ENCODE measurements at regions not wholly inside any gene's neighbourhood (a gene's known extent, or its start where the extent isn't known, plus 50 kb on each side); places are given as distances from the start of the nearest gene placed in this dataset.
A peak's percentile ranks its signal among the peaks of the same experiment; 100 is the strongest.

- DNase-seq (ENCODE audit: extremely low spot score, unreplicated experiment) = no peak
- H3K36me3 Mint-ChIP-seq (ENCODE audit: unreplicated experiment) = no peaks in the 10 kb centered on the region
- H3K9me3 Mint-ChIP-seq (ENCODE audit: unreplicated experiment) = no peaks in the 10 kb centered on the region
- no peak overlapping the region for H3K4me3 Mint-ChIP-seq (ENCODE audit: unreplicated experiment)
- no peak overlapping the region for H3K27ac Mint-ChIP-seq (ENCODE audit: unreplicated experiment)
- H3K4me1 Mint-ChIP-seq (ENCODE audit: unreplicated experiment) = no peaks in the 10 kb centered on the region
- H3K27me3 Mint-ChIP-seq (ENCODE audit: unreplicated experiment) = peaks cover 9% of the 10 kb centered on the region
- peak; percentile 28 for TF ChIP-seq CTCF (IDR thresholded peaks at IDR 0.05)
Measured at GRCh38 chr3:103440539-103441203, 1005.9 kb downstream of the ZPLD1 start.

- H3K27me3 Mint-ChIP-seq (ENCODE audit: unreplicated experiment) = peaks cover 8% of the 10 kb centered on the region
- H3K4me3 Mint-ChIP-seq (ENCODE audit: unreplicated experiment) = no peak overlapping the region
- H3K27ac Mint-ChIP-seq (ENCODE audit: unreplicated experiment) = no peak overlapping the region
- H3K36me3 Mint-ChIP-seq (ENCODE audit: unreplicated experiment) = no peaks in the 10 kb centered on the region
- no peak for TF ChIP-seq CTCF (IDR thresholded peaks at IDR 0.05)
- H3K4me1 Mint-ChIP-seq (ENCODE audit: unreplicated experiment) = no peaks in the 10 kb centered on the region
- no peak for DNase-seq (ENCODE audit: extremely low spot score, unreplicated experiment)
- no peaks in the 10 kb centered on the region for H3K9me3 Mint-ChIP-seq (ENCODE audit: unreplicated experiment)
Measured at GRCh38 chr3:103446953-103447629, 1012.3 kb downstream of the ZPLD1 start.

- no peaks in the 10 kb centered on the region for H3K36me3 Mint-ChIP-seq (ENCODE audit: unreplicated experiment)
- TF ChIP-seq CTCF (IDR thresholded peaks at IDR 0.05) = no peak
- no peaks in the 10 kb centered on the region for H3K9me3 Mint-ChIP-seq (ENCODE audit: unreplicated experiment)
- no peak for DNase-seq (ENCODE audit: extremely low spot score, unreplicated experiment)
- peaks cover 5% of the 10 kb centered on the region for H3K27me3 Mint-ChIP-seq (ENCODE audit: unreplicated experiment)
- no peaks in the 10 kb centered on the region for H3K4me1 Mint-ChIP-seq (ENCODE audit: unreplicated experiment)
- H3K4me3 Mint-ChIP-seq (ENCODE audit: unreplicated experiment) = no peak overlapping the region
- H3K27ac Mint-ChIP-seq (ENCODE audit: unreplicated experiment) = no peak overlapping the region
Measured at GRCh38 chr3:103453152-103453551, 1018.3 kb downstream of the ZPLD1 start.

- H3K27me3 Mint-ChIP-seq (ENCODE audit: unreplicated experiment) = no peaks in the 10 kb centered on the region
- H3K9me3 Mint-ChIP-seq (ENCODE audit: unreplicated experiment) = no peaks in the 10 kb centered on the region
- no peak overlapping the region for H3K27ac Mint-ChIP-seq (ENCODE audit: unreplicated experiment)
- no peaks in the 10 kb centered on the region for H3K36me3 Mint-ChIP-seq (ENCODE audit: unreplicated experiment)
- no peaks in the 10 kb centered on the region for H3K4me1 Mint-ChIP-seq (ENCODE audit: unreplicated experiment)
- no peak overlapping the region for H3K4me3 Mint-ChIP-seq (ENCODE audit: unreplicated experiment)
- TF ChIP-seq CTCF (IDR thresholded peaks at IDR 0.05) = no peak
- DNase-seq (ENCODE audit: extremely low spot score, unreplicated experiment) = no peak
Measured at GRCh38 chr3:103459815-103460214, 1025.0 kb downstream of the ZPLD1 start.

- Mint-ChIP-seq H3K4me1 (ENCODE audit: unreplicated experiment) (no peaks in the 10 kb centered on the region), H3K27ac (ENCODE audit: unreplicated experiment) (no peak overlapping the region), H3K36me3 (ENCODE audit: unreplicated experiment) (no peaks in the 10 kb centered on the region), H3K4me3 (ENCODE audit: unreplicated experiment) (no peak overlapping the region), H3K27me3 (ENCODE audit: unreplicated experiment) (peaks cover 7% of the 10 kb centered on the region), H3K9me3 (ENCODE audit: unreplicated experiment) (no peaks in the 10 kb centered on the region)
- no peak for DNase-seq (ENCODE audit: extremely low spot score, unreplicated experiment)
- TF ChIP-seq CTCF (IDR thresholded peaks at IDR 0.05) = no peak
Measured at GRCh38 chr3:103470498-103470897, 1035.7 kb downstream of the ZPLD1 start.
